ENCODE measurements at regions not wholly inside any gene's neighbourhood (a gene's known extent, or its start where the extent isn't known, plus 50 kb on each side); places are given as distances from the start of the nearest gene placed in this dataset.

- H3K27ac ChIP-seq (ENCODE audit: insufficient read depth, low read depth, low read length) = no peak overlapping the region
- DNase-seq (ENCODE audit: low read depth, low spot score) (no peak), FAIRE-seq (no peak)
- no peaks in the 10 kb centered on the region for H3K36me3 ChIP-seq (ENCODE audit: control insufficient read depth in 2 of 2, extremely low read depth in 1 of 2, insufficient read depth in 2 of 2, low read length in 2 of 2)
- TF ChIP-seq JUN (IDR thresholded peaks at IDR 0.05; ENCODE audit: borderline replicate concordance, insufficient read depth, insufficient read length, low read depth) = no peak
- TF ChIP-seq, protein P1, sequence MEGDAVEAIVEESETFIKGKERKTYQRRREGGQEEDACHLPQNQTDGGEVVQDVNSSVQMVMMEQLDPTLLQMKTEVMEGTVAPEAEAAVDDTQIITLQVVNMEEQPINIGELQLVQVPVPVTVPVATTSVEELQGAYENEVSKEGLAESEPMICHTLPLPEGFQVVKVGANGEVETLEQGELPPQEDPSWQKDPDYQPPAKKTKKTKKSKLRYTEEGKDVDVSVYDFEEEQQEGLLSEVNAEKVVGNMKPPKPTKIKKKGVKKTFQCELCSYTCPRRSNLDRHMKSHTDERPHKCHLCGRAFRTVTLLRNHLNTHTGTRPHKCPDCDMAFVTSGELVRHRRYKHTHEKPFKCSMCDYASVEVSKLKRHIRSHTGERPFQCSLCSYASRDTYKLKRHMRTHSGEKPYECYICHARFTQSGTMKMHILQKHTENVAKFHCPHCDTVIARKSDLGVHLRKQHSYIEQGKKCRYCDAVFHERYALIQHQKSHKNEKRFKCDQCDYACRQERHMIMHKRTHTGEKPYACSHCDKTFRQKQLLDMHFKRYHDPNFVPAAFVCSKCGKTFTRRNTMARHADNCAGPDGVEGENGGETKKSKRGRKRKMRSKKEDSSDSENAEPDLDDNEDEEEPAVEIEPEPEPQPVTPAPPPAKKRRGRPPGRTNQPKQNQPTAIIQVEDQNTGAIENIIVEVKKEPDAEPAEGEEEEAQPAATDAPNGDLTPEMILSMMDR (IDR thresholded peaks at IDR 0.05; ENCODE audit: extremely low read depth in 1 of 2, insufficient read depth in 1 of 2, low read depth in 1 of 2, low read length in 2 of 2) = no peak
- no peak for TF ChIP-seq FOS (IDR thresholded peaks at IDR 0.05; ENCODE audit: borderline replicate concordance, insufficient read depth, low read length)
- no peak for TF ChIP-seq GATA2 (IDR thresholded peaks at IDR 0.05; ENCODE audit: insufficient read depth, insufficient read length, low read depth, low read length)
- no peak for TF ChIP-seq MYC (IDR thresholded peaks at IDR 0.05; ENCODE audit: low read depth, low read length)
- no peak for TF ChIP-seq POLR2A (IDR thresholded peaks at IDR 0.05; ENCODE audit: low read depth, low read length)
- TF ChIP-seq POLR2AphosphoS5 (IDR thresholded peaks at IDR 0.05; ENCODE audit: insufficient read depth, low read depth, low read length) = no peak
- TF ChIP-seq EZH2 (IDR thresholded peaks at IDR 0.05; ENCODE audit: borderline replicate concordance, low read depth, low read length, severe bottlenecking) = no peak
- no peak for TF ChIP-seq MAX (IDR thresholded peaks at IDR 0.05; ENCODE audit: insufficient read depth, insufficient read length)
- intact Hi-C loops (cut with micrococcal nuclease) (no loop called here), dilution Hi-C loops (cut with MboI; ENCODE audit: extremely low pct_ligation_motif_present, low sequenced_read_pairs) (no loop called here)
- no TSS peak for BruUV-seq (replicated peaks)
- no peak overlapping the region for H3K4me3 ChIP-seq (replicated peaks in 1 of 3; ENCODE audit: insufficient read depth in 1 of 3, low read depth in 1 of 3, low read length in 3 of 3)
- H4K20me1 ChIP-seq (replicated peaks; ENCODE audit: control insufficient read depth, extremely low read depth, insufficient read depth, low read length) = no peaks in the 10 kb centered on the region
- H3K9me3 ChIP-seq (replicated peaks; ENCODE audit: control insufficient read depth, insufficient read depth, low read length) = peaks cover 4% of the 10 kb centered on the region
- no peak overlapping the region for H3K4me2 ChIP-seq (ENCODE audit: insufficient read depth, low read length)
- no peaks in the 10 kb centered on the region for H3K9me1 ChIP-seq (replicated peaks; ENCODE audit: control insufficient read depth, extremely low read depth, insufficient read depth, low read length)
- ChIA-PET CTCF (no interaction called here), POLR2A (no interaction called here)
- no peaks in the 10 kb centered on the region for H3K27me3 ChIP-seq (ENCODE audit: control insufficient read depth in 2 of 2, insufficient read depth in 2 of 2, low read length in 2 of 2)
- no peaks in the 10 kb centered on the region for H3K4me1 ChIP-seq (ENCODE audit: control insufficient read depth, extremely low read depth, insufficient read depth, low read length)
- no peaks in the 10 kb centered on the region for H3K79me2 ChIP-seq (ENCODE audit: control insufficient read depth, insufficient read depth, low read length)
- H3K9ac ChIP-seq (replicated peaks; ENCODE audit: extremely low read depth, insufficient read depth, low read length) = no peak overlapping the region
- no peak overlapping the region for H2AFZ ChIP-seq (ENCODE audit: low read depth, low read length)
Observed at GRCh38 chr12:127787544-127787943, 479.4 kb upstream of the TMEM132C start.

Measured in endothelial cell of umbilical vein (primary cell).